Right lobe of liver (tissue), 4 donors: ENCODE measurements at regions not wholly inside any gene's neighbourhood (a gene's known extent, or its start where the extent isn't known, plus 50 kb on each side); places are given as distances from the start of the nearest gene placed in this dataset.
"Not testable (repeated sequence)": the region's sequence is repeated elsewhere in the genome, so short reads cannot be mapped to it uniquely, and the experiment has no call there.

Experiments
- CTCF ChIP-seq, 4 donors: fragments of 200-600 bp in 3 of 4; fragments of 450-650 bp in 1 of 4; IDR thresholded peaks; one replicate each; pipeline versions ENCODE4 v1.5.1 to v1.8.0; 2016 to 2022; ENCODE audit warnings: antibody characterized with exemption in 4 of 4, mild to moderate bottlenecking in 2 of 4
- POLR2A ChIP-seq: fragments of 450-650 bp; IDR thresholded peaks from one replicate; pipeline ENCODE4 v1.6.1; 2017; ENCODE audit warnings: antibody characterized with exemption, mild to moderate bottlenecking
- donor health status: DM: no; HTN: no; CAD: no.
- donor health status: DM: no; HTN: no; CAD: no.
- donor health status: DM: no; HTN: yes; CAD: no.

- not testable (repeated sequence) for TF ChIP-seq POLR2A; CTCF (IDR thresholded peaks at IDR 0.05)
Observed at GRCh38 chr6:2317498-2317897, 72.1 kb upstream of the GMDS start.
